Prostate gland (tissue), 2 donors: ENCODE measurements at regions not wholly inside any gene's neighbourhood (a gene's known extent, or its start where the extent isn't known, plus 50 kb on each side); places are given as distances from the start of the nearest gene placed in this dataset.

ENCODE experiments used
- POLR2A ChIP-seq: fragments of 450-650 bp; IDR thresholded peaks from one replicate; pipeline ENCODE4 v1.6.1; 2016; ENCODE audit warnings: antibody characterized with exemption, mild to moderate bottlenecking
- TF ChIP-seq, protein P1 (sequence below), 4 experiments: fragments of 200-600 bp in 2 of 4; fragments of 450-650 bp in 2 of 4; sonication (generic) in 2 of 4; IDR thresholded peaks; 1 replicate in 3 of 4; 2 replicates in 1 of 4; pipeline ENCODE4 v1.5.1; 2016 to 2019; ENCODE audit warnings: antibody characterized with exemption in 4 of 4, mild to moderate bottlenecking in 2 of 4, moderate library complexity in 2 of 4

DNA sequence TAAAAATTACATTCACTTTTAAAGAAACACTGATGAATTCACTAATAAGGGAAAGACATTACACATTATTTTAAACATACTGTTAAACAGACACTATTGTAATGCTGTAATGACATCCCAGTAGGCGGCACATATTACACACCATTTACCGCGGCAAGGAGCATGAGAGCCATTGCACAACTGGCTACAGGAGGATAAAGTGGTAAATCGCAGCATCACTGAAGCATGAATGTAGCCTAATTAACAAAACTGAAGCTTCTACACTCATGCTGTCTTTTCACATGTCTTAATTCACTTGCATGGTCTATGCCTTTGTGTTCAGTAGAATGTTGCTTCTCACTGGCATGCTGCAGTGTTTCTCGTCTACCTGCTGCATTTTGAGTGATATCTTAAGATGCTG lies 1046.0 kb downstream of the MRPL39 start:
- TF ChIP-seq, protein P1, sequence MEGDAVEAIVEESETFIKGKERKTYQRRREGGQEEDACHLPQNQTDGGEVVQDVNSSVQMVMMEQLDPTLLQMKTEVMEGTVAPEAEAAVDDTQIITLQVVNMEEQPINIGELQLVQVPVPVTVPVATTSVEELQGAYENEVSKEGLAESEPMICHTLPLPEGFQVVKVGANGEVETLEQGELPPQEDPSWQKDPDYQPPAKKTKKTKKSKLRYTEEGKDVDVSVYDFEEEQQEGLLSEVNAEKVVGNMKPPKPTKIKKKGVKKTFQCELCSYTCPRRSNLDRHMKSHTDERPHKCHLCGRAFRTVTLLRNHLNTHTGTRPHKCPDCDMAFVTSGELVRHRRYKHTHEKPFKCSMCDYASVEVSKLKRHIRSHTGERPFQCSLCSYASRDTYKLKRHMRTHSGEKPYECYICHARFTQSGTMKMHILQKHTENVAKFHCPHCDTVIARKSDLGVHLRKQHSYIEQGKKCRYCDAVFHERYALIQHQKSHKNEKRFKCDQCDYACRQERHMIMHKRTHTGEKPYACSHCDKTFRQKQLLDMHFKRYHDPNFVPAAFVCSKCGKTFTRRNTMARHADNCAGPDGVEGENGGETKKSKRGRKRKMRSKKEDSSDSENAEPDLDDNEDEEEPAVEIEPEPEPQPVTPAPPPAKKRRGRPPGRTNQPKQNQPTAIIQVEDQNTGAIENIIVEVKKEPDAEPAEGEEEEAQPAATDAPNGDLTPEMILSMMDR (IDR thresholded peaks at IDR 0.05) = no peak
- TF ChIP-seq POLR2A = no peak
